ENCODE measurements at regions not wholly inside any gene's neighbourhood (a gene's known extent, or its start where the extent isn't known, plus 50 kb on each side); places are given as distances from the start of the nearest gene placed in this dataset.
"Not testable (repeated sequence)": the region's sequence is repeated elsewhere in the genome, so short reads cannot be mapped to it uniquely, and the experiment has no call there.

DNA sequence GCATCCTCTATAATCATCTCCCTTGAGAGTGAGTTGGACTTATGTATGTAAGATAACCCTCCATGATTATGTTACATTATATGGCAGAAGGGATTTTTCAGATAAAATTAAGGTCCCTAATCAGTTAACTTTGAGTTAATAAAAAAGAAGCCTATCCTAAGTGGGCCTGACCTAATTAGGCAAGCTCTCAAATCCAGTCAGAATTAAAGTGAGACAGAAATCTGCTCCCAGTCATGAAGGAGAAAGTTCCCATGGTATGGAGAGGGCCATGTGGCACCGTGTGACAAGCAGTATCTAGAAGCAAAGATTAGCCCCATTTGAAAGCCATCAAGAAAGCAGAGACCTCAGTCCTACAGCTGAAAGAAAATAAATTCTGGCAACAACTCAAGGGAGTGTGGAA, 202.4 kb downstream of the PRELID2 start:
- H3K4me3 ChIP-seq (ENCODE audit: low read depth, low read length), result no peak overlapping the region
- TF ChIP-seq CTCF (conservative IDR thresholded peaks at IDR 0.05; ENCODE audit: low read depth, low read length), result no peak
- no peak for DNase-seq (ENCODE audit: low read depth)

GRCh38 chr5:145629047-145629446, 206.1 kb downstream of the PRELID2 start:
- DNase-seq (ENCODE audit: low read depth), result no peak

DNA sequence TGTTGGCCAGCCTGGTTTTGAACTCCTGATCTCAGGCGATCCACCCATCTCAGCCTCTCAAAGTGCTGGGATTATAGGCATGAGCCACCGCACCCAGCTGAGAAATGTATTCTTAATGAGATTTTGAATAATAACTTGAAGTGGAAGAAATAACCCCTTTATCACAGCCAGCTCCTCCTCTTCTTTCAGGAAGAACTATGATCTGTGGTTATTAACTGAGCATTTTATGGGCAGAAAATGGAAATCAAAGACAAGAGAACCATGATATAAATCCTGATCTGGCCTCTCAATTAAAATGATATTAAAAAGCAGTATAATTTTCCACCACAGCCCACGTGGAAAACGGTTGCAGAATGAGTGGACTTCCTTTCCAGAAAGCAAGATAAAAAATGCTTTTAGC, 206.6 kb downstream of the PRELID2 start:
- DNase-seq (ENCODE audit: low read depth), result no peak
- no peak for TF ChIP-seq CTCF (conservative IDR thresholded peaks at IDR 0.05; ENCODE audit: low read depth, low read length)
- H3K4me3 ChIP-seq (ENCODE audit: low read depth, low read length), result no peak overlapping the region

More at GRCh38 chr5:145629047-145629446, 206.1 kb downstream of the PRELID2 start:
- no peak overlapping the region for H3K4me3 ChIP-seq (ENCODE audit: low read depth, low read length)
- TF ChIP-seq CTCF (conservative IDR thresholded peaks at IDR 0.05; ENCODE audit: low read depth, low read length), result no peak

DNA sequence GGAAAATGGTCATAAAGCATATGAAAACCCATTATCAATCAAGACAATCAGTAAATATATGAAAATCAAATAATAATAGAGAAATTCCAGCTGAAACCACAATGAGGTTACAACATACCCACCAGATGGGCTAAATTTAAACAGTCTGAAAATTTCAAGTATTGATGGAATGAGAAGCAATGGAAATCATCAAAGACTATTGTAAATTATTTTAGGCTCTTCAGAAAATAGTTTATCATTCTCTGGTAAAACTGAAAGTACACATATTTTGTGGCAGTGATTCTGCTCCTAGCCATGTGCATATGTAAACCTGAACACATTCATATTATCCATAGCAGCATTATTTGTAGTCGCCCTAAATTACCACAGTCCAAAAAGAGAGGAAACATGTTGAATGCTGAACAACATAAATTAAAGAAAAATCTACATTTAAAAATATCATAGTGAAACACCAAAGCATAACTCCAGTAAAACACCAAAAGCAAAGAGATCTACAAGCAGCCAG, 215.3 kb downstream of the PRELID2 start:
- TF ChIP-seq CTCF (conservative IDR thresholded peaks at IDR 0.05; ENCODE audit: low read depth, low read length), result no peak
- no peak for DNase-seq (ENCODE audit: low read depth)
- no peak overlapping the region for H3K4me3 ChIP-seq (ENCODE audit: low read depth, low read length)

DNA sequence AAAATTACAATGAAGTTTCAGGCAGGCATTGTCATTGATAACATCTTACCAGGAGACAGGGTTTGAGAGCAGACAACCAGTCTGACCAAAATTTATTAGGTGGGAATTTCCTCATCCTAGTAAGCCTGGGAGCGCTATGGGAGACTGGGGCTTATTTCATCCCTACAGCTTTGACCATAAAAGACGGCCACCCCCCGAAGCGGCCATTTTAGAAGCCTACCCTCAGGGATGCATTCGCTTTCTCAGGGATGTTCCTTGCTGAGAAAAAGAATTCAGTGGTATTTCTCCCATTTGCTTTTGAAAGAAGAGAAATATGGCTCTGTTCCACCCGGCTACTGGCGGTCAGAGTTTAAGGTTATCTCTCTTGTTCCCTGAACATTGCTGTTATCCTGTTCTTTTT, 218.4 kb downstream of the PRELID2 start:
- not testable (repeated sequence) for DNase-seq (ENCODE audit: low read depth); H3K4me3 ChIP-seq (ENCODE audit: low read depth, low read length)

GRCh38 chr5:145598983-145599382, 236.2 kb downstream of the PRELID2 start:
- H3K4me3 ChIP-seq (ENCODE audit: low read depth, low read length), result no peak overlapping the region
- TF ChIP-seq CTCF (conservative IDR thresholded peaks at IDR 0.05; ENCODE audit: low read depth, low read length), result no peak
- no peak for DNase-seq (ENCODE audit: low read depth)

DNA sequence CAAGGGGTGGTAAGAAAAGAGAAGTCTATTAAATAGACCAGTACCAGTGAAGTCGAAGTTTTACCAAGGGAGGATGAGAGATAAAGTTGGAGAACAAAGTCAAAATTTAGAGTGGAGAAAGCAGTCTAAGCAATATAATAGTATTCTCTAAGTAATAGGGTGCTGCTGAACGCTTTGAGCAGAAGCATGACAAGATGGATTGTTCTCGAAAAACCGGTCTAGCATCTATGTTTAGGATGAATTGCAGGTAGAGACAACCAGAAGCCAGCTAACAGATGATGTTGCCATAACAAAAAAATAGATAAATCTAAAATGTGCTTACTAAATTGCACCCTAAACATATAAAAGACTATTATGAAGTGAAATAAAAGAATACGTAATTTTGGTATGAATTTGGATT, 237.0 kb downstream of the PRELID2 start:
- TF ChIP-seq CTCF (conservative IDR thresholded peaks at IDR 0.05; ENCODE audit: low read depth, low read length), result no peak
- H3K4me3 ChIP-seq (ENCODE audit: low read depth, low read length), result no peak overlapping the region
- no peak for DNase-seq (ENCODE audit: low read depth)
